Astrocyte (in vitro differentiated cells and primary cell): ENCODE measurements at regions not wholly inside any gene's neighbourhood (a gene's known extent, or its start where the extent isn't known, plus 50 kb on each side); places are given as distances from the start of the nearest gene placed in this dataset.

Experiments
- CTCF ChIP-seq: IDR thresholded peaks from 2 replicates; pipeline ENCODE4 v1.5.1; 2011; ENCODE audit warnings: low read depth, mild to moderate bottlenecking, inconsistent platforms, low read length, moderate library complexity; ENCODE audit not compliant: insufficient read depth
- EZH2 ChIP-seq: IDR thresholded peaks from 2 replicates; pipeline ENCODE4 v1.6.1; 2012; ENCODE audit warnings: mild to moderate bottlenecking, low read length, inconsistent platforms; ENCODE audit not compliant: insufficient read depth

GRCh38 chr17:72512649-72513556 lies 392.1 kb downstream of the SOX9 start:
- TF ChIP-seq CTCF (no peak), EZH2 (no peak)
